WTC11 (cell line): ENCODE measurements at regions not wholly inside any gene's neighbourhood (a gene's known extent, or its start where the extent isn't known, plus 50 kb on each side); places are given as distances from the start of the nearest gene placed in this dataset.

Source experiments
- ATAC-seq: fragments of 200-7000 bp; cut with Tn5 transposase; 2 replicates; pipeline ENCODE4 v1.10.0; 2021; ENCODE audit warnings: mild to moderate bottlenecking, moderate library complexity
- CTCF ChIA-PET: fragments of 300-600 bp; sonication (Branson Sonifier 250); formaldehyde crosslinking; loops from one replicate; lab custom pipeline; 2021; ENCODE audit warnings: antibody characterized with exemption; lab: Charles Lee
- POLR2A ChIA-PET: fragments of 350-600 bp; sonication (Branson Sonifier 250); formaldehyde crosslinking; loops from one replicate; lab custom pipeline; 2021; ENCODE audit warnings: antibody characterized with exemption; lab: Charles Lee
- DNase-seq: peaks from one replicate; pipeline ENCODE4 v3.0.0; 2021; ENCODE audit warnings: low spot score
- H3K27ac Mint-ChIP-seq: 2 replicates; pipeline ENCODE4 v1.8.0; 2021; ENCODE audit warnings: mixed read lengths
- H3K27me3 Mint-ChIP-seq: 2 replicates; pipeline ENCODE4 v1.8.0; 2021; ENCODE audit warnings: low read depth, mild to moderate bottlenecking, moderate library complexity, mixed read lengths
- H3K36me3 Mint-ChIP-seq: 2 replicates; pipeline ENCODE4 v1.8.0; 2021; ENCODE audit warnings: mixed read lengths
- H3K4me1 Mint-ChIP-seq: 2 replicates; pipeline ENCODE4 v1.8.0; 2022; ENCODE audit warnings: mixed read lengths
- H3K4me3 Mint-ChIP-seq: 2 replicates; pipeline ENCODE4 v1.8.0; 2021; ENCODE audit warnings: mild to moderate bottlenecking, moderate library complexity, mixed read lengths
- H3K9me3 Mint-ChIP-seq: 2 replicates; pipeline ENCODE4 v1.8.0; 2021; ENCODE audit warnings: mixed read lengths
- EMX1 ChIP-seq: fragments of 250-450 bp; sonication (Bioruptor Pico); IDR thresholded peaks from 2 replicates; pipeline ENCODE4 v1.8.0; 2021; ENCODE audit warnings: mild to moderate bottlenecking
- JAZF1 ChIP-seq: fragments of 250-450 bp; sonication (Bioruptor Pico); IDR thresholded peaks from 2 replicates; pipeline ENCODE4 v1.9.0; 2021; ENCODE audit warnings: moderate library complexity, mild to moderate bottlenecking, inconsistent platforms
- KAT7 ChIP-seq: sonication (generic); formaldehyde crosslinking; IDR thresholded peaks from 2 replicates; pipeline ENCODE4 v1.8.1; 2023; ENCODE audit warnings: missing genetic modification reagents, mild to moderate bottlenecking, borderline replicate concordance
- MXD4 ChIP-seq: fragments of 250-450 bp; sonication (Bioruptor Pico); IDR thresholded peaks from 2 replicates; pipeline ENCODE4 v1.8.0; 2021; ENCODE audit warnings: mild to moderate bottlenecking, moderate library complexity, borderline replicate concordance
- NFYB ChIP-seq: sonication (generic); formaldehyde crosslinking; conservative IDR thresholded peaks from 2 replicates; pipeline ENCODE4 v1.8.0; 2022; ENCODE audit warnings: low read depth, missing genetic modification reagents
- NR1H2 ChIP-seq: sonication (generic); formaldehyde crosslinking; IDR thresholded peaks from 2 replicates; pipeline ENCODE4 v1.9.0; 2021; ENCODE audit warnings: mild to moderate bottlenecking, moderate library complexity, missing genetic modification reagents
- PRDM15 ChIP-seq: sonication (generic); formaldehyde crosslinking; IDR thresholded peaks from 2 replicates; pipeline ENCODE4 v1.8.0; 2022; ENCODE audit warnings: missing genetic modification reagents
- RELA ChIP-seq: sonication (generic); formaldehyde crosslinking; IDR thresholded peaks from 2 replicates; pipeline ENCODE4 v1.8.1; 2022; ENCODE audit warnings: missing genetic modification reagents, mild to moderate bottlenecking, borderline replicate concordance
- SMAD4 ChIP-seq: sonication (generic); formaldehyde crosslinking; IDR thresholded peaks from 2 replicates; pipeline ENCODE4 v1.8.0; 2022; ENCODE audit warnings: mild to moderate bottlenecking, missing genetic modification reagents
- TCF7 ChIP-seq: sonication (generic); formaldehyde crosslinking; IDR thresholded peaks from 2 replicates; pipeline ENCODE4 v1.8.0; 2022; ENCODE audit warnings: mild to moderate bottlenecking, low read depth, missing genetic modification reagents, moderate library complexity
- TEAD1 ChIP-seq: sonication (generic); formaldehyde crosslinking; IDR thresholded peaks from 2 replicates; pipeline ENCODE4 v1.8.0; 2022; ENCODE audit warnings: mild to moderate bottlenecking, missing genetic modification reagents
- ZBTB43 ChIP-seq: sonication (generic); formaldehyde crosslinking; IDR thresholded peaks from 2 replicates; pipeline ENCODE4 v1.8.1; 2023; ENCODE audit warnings: mild to moderate bottlenecking, missing genetic modification reagents
- ZNF138 ChIP-seq: sonication (generic); formaldehyde crosslinking; conservative IDR thresholded peaks from 2 replicates; pipeline ENCODE4 v1.8.1; 2022; ENCODE audit warnings: mild to moderate bottlenecking, moderate library complexity, missing genetic modification reagents
- ZNF425 ChIP-seq: fragments of 250-450 bp; sonication (Bioruptor Pico); conservative IDR thresholded peaks from 2 replicates; pipeline ENCODE4 v1.9.0; 2021; ENCODE audit warnings: mild to moderate bottlenecking
- TF ChIP-seq, protein P1 (sequence below): sonication (generic); formaldehyde crosslinking; IDR thresholded peaks from 2 replicates; pipeline ENCODE4 v1.8.1; 2023; ENCODE audit warnings: mild to moderate bottlenecking, missing genetic modification reagents
- TF ChIP-seq, protein P2 (sequence below): sonication (generic); formaldehyde crosslinking; IDR thresholded peaks from 2 replicates; pipeline ENCODE4 v1.8.1; 2022; ENCODE audit warnings: low read depth, mild to moderate bottlenecking, moderate library complexity, missing genetic modification reagents, borderline replicate concordance
- TF ChIP-seq, protein P3 (sequence below): sonication (generic); formaldehyde crosslinking; IDR thresholded peaks from 2 replicates; pipeline ENCODE4 v1.8.1; 2023; ENCODE audit warnings: mild to moderate bottlenecking, missing genetic modification reagents, moderate library complexity
- TF ChIP-seq, protein P4 (sequence below): fragments of 250-450 bp; sonication (Bioruptor Pico); IDR thresholded peaks from 2 replicates; pipeline ENCODE4 v1.9.0; 2021; ENCODE audit warnings: mild to moderate bottlenecking

GRCh38 chr9:121581786-121582600 is 69.4 kb upstream of the DAB2IP start:
- no peak overlapping the region for H3K27ac Mint-ChIP-seq
- H3K4me1 Mint-ChIP-seq = peaks cover 27% of the 10 kb centered on the region
- ChIA-PET POLR2A (interaction anchor here (0.9 kb wide), 1 partner anchor 16 kb away, joined by 3 read pairs; no protein-coding TSS in a partner anchor), CTCF (interaction anchor here (0.6 to 4.3 kb wide), 14 partner anchors 15 to 348 kb away, joined by 3 to 28 read pairs (median 4); no protein-coding TSS in a partner anchor)
- TF ChIP-seq NR1H2 (CRISPR knock-in tag) = no peak
- TF ChIP-seq MXD4 (CRISPR knock-in tag) = no peak
- TF ChIP-seq NFYB (CRISPR knock-in tag) = no peak
- TF ChIP-seq RELA (CRISPR knock-in tag) = no peak
- no peak for TF ChIP-seq TEAD1
- TF ChIP-seq SMAD4 = no peak
- TF ChIP-seq, protein P1, sequence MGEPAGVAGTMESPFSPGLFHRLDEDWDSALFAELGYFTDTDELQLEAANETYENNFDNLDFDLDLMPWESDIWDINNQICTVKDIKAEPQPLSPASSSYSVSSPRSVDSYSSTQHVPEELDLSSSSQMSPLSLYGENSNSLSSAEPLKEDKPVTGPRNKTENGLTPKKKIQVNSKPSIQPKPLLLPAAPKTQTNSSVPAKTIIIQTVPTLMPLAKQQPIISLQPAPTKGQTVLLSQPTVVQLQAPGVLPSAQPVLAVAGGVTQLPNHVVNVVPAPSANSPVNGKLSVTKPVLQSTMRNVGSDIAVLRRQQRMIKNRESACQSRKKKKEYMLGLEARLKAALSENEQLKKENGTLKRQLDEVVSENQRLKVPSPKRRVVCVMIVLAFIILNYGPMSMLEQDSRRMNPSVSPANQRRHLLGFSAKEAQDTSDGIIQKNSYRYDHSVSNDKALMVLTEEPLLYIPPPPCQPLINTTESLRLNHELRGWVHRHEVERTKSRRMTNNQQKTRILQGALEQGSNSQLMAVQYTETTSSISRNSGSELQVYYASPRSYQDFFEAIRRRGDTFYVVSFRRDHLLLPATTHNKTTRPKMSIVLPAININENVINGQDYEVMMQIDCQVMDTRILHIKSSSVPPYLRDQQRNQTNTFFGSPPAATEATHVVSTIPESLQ (CRISPR knock-in tag) = no peak
- no peak for TF ChIP-seq ZNF138
- TF ChIP-seq ZBTB43 (CRISPR knock-in tag) = no peak
- TF ChIP-seq, protein P2, sequence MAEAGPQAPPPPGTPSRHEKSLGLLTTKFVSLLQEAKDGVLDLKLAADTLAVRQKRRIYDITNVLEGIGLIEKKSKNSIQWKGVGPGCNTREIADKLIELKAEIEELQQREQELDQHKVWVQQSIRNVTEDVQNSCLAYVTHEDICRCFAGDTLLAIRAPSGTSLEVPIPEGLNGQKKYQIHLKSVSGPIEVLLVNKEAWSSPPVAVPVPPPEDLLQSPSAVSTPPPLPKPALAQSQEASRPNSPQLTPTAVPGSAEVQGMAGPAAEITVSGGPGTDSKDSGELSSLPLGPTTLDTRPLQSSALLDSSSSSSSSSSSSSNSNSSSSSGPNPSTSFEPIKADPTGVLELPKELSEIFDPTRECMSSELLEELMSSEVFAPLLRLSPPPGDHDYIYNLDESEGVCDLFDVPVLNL (CRISPR knock-in tag) = no peak
- no peak for TF ChIP-seq TCF7
- no peak for TF ChIP-seq JAZF1 (CRISPR knock-in tag)
- TF ChIP-seq, protein P3, sequence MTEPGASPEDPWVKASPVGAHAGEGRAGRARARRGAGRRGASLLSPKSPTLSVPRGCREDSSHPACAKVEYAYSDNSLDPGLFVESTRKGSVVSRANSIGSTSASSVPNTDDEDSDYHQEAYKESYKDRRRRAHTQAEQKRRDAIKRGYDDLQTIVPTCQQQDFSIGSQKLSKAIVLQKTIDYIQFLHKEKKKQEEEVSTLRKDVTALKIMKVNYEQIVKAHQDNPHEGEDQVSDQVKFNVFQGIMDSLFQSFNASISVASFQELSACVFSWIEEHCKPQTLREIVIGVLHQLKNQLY (CRISPR knock-in tag) = no peak
- TF ChIP-seq, protein P4, sequence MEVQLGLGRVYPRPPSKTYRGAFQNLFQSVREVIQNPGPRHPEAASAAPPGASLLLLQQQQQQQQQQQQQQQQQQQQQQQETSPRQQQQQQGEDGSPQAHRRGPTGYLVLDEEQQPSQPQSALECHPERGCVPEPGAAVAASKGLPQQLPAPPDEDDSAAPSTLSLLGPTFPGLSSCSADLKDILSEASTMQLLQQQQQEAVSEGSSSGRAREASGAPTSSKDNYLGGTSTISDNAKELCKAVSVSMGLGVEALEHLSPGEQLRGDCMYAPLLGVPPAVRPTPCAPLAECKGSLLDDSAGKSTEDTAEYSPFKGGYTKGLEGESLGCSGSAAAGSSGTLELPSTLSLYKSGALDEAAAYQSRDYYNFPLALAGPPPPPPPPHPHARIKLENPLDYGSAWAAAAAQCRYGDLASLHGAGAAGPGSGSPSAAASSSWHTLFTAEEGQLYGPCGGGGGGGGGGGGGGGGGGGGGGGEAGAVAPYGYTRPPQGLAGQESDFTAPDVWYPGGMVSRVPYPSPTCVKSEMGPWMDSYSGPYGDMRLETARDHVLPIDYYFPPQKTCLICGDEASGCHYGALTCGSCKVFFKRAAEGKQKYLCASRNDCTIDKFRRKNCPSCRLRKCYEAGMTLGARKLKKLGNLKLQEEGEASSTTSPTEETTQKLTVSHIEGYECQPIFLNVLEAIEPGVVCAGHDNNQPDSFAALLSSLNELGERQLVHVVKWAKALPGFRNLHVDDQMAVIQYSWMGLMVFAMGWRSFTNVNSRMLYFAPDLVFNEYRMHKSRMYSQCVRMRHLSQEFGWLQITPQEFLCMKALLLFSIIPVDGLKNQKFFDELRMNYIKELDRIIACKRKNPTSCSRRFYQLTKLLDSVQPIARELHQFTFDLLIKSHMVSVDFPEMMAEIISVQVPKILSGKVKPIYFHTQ (CRISPR knock-in tag) = no peak
- TF ChIP-seq ZNF425 (CRISPR knock-in tag) = no peak
- TF ChIP-seq KAT7 (CRISPR knock-in tag) = no peak
- TF ChIP-seq PRDM15 (CRISPR knock-in tag) = no peak
- no peak for TF ChIP-seq EMX1 (CRISPR knock-in tag)
- H3K4me3 Mint-ChIP-seq = no peak overlapping the region
- ATAC-seq (peak; percentile 62), DNase-seq (no peak)
- no peaks in the 10 kb centered on the region for H3K36me3 Mint-ChIP-seq
- H3K9me3 Mint-ChIP-seq = no peaks in the 10 kb centered on the region
- peaks cover 3% of the 10 kb centered on the region for H3K27me3 Mint-ChIP-seq
